ENCODE measurements at regions not wholly inside any gene's neighbourhood (a gene's known extent, or its start where the extent isn't known, plus 50 kb on each side); places are given as distances from the start of the nearest gene placed in this dataset.
"Not testable (repeated sequence)": the region's sequence is repeated elsewhere in the genome, so short reads cannot be mapped to it uniquely, and the experiment has no call there.

GRCh38 chr14:56351861-56352260 is 227.7 kb upstream of the TMEM260 start:
- peaks cover 7% of the 10 kb centered on the region for H3K4me1 ChIP-seq (ENCODE audit: control insufficient read depth, insufficient read depth, low read length, poor library complexity, severe bottlenecking)
- no peaks in the 10 kb centered on the region for H3K36me3 ChIP-seq (ENCODE audit: control insufficient read depth, insufficient read depth, low read length)
- WGBS, 2 experiments (ENCODE audit: insufficient coverage in 2 of 2), result 50 to 56% methylated on average over 2 to 3 of the region's 4 CpGs
- no peaks in the 10 kb centered on the region for H3K9me3 ChIP-seq (ENCODE audit: control insufficient read depth, low read length)
- no peak overlapping the region for H3K4me3 ChIP-seq (ENCODE audit: extremely low read depth, insufficient read depth, low read length, poor library complexity, severe bottlenecking)
- no peak overlapping the region for H3K27ac ChIP-seq (ENCODE audit: low read depth, low read length, severe bottlenecking)

GRCh38 chr14:56352999-56353398 is 226.6 kb upstream of the TMEM260 start:
- H3K9me3 ChIP-seq (ENCODE audit: control insufficient read depth, low read length), result no peaks in the 10 kb centered on the region
- no peaks in the 10 kb centered on the region for H3K36me3 ChIP-seq (ENCODE audit: control insufficient read depth, insufficient read depth, low read length)
- no peak overlapping the region for H3K4me3 ChIP-seq (ENCODE audit: extremely low read depth, insufficient read depth, low read length, poor library complexity, severe bottlenecking)
- H3K4me1 ChIP-seq (ENCODE audit: control insufficient read depth, insufficient read depth, low read length, poor library complexity, severe bottlenecking), result peaks cover 7% of the 10 kb centered on the region
- no peak overlapping the region for H3K27ac ChIP-seq (ENCODE audit: low read depth, low read length, severe bottlenecking)
- WGBS, 2 experiments (ENCODE audit: insufficient coverage in 2 of 2), result 83% methylated on average over 1 of the region's 2 CpGs; no CpG with 5 or more reads in 1 of the 2 experiments

GRCh38 chr14:56357428-56357827 is 222.2 kb upstream of the TMEM260 start:
- Histone ChIP-seq H3K36me3 (ENCODE audit: control insufficient read depth, insufficient read depth, low read length) (no peaks in the 10 kb centered on the region), H3K4me1 (ENCODE audit: control insufficient read depth, insufficient read depth, low read length, poor library complexity, severe bottlenecking) (no peaks in the 10 kb centered on the region), H3K9me3 (ENCODE audit: control insufficient read depth, low read length) (no peaks in the 10 kb centered on the region), H3K4me3 (ENCODE audit: extremely low read depth, insufficient read depth, low read length, poor library complexity, severe bottlenecking) (no peak overlapping the region), H3K27ac (ENCODE audit: low read depth, low read length, severe bottlenecking) (no peak overlapping the region)
- WGBS, 2 experiments (ENCODE audit: insufficient coverage in 2 of 2), result 90 to 91% methylated on average over 7 to 8 of the region's 9 CpGs

GRCh38 chr14:56358275-56358674 is 221.3 kb upstream of the TMEM260 start:
- no peak overlapping the region for H3K4me3 ChIP-seq (ENCODE audit: extremely low read depth, insufficient read depth, low read length, poor library complexity, severe bottlenecking)
- WGBS, 2 experiments (ENCODE audit: insufficient coverage in 2 of 2), result 100% methylated on average over 1 of the region's 2 CpGs; no CpG with 5 or more reads in 1 of the 2 experiments
- no peaks in the 10 kb centered on the region for H3K4me1 ChIP-seq (ENCODE audit: control insufficient read depth, insufficient read depth, low read length, poor library complexity, severe bottlenecking)
- H3K27ac ChIP-seq (ENCODE audit: low read depth, low read length, severe bottlenecking), result no peak overlapping the region
- no peaks in the 10 kb centered on the region for H3K36me3 ChIP-seq (ENCODE audit: control insufficient read depth, insufficient read depth, low read length)
- H3K9me3 ChIP-seq (ENCODE audit: control insufficient read depth, low read length), result no peaks in the 10 kb centered on the region

GRCh38 chr14:56358851-56359614 is 220.6 kb upstream of the TMEM260 start:
- Histone ChIP-seq H3K4me3 (ENCODE audit: extremely low read depth, insufficient read depth, low read length, poor library complexity, severe bottlenecking) (no peak overlapping the region), H3K4me1 (ENCODE audit: control insufficient read depth, insufficient read depth, low read length, poor library complexity, severe bottlenecking) (no peaks in the 10 kb centered on the region), H3K36me3 (ENCODE audit: control insufficient read depth, insufficient read depth, low read length) (no peaks in the 10 kb centered on the region), H3K27ac (ENCODE audit: low read depth, low read length, severe bottlenecking) (no peak overlapping the region), H3K9me3 (ENCODE audit: control insufficient read depth, low read length) (no peaks in the 10 kb centered on the region)
- WGBS, 2 experiments (ENCODE audit: insufficient coverage in 2 of 2), result 90 to 92% methylated on average over 2 to 3 of the region's 7 CpGs

GRCh38 chr14:56365663-56366062 is 213.9 kb upstream of the TMEM260 start:
- not testable (repeated sequence) for H3K4me1 ChIP-seq (ENCODE audit: control insufficient read depth, insufficient read depth, low read length, poor library complexity, severe bottlenecking); H3K27ac ChIP-seq (ENCODE audit: low read depth, low read length, severe bottlenecking); H3K9me3 ChIP-seq (ENCODE audit: control insufficient read depth, low read length); H3K36me3 ChIP-seq (ENCODE audit: control insufficient read depth, insufficient read depth, low read length); H3K4me3 ChIP-seq (ENCODE audit: extremely low read depth, insufficient read depth, low read length, poor library complexity, severe bottlenecking)
- WGBS, 2 experiments (ENCODE audit: insufficient coverage in 2 of 2), result 83% methylated on average over 1 of the region's 1 CpG; no CpG with 5 or more reads in 1 of the 2 experiments

- H3K4me1 ChIP-seq (ENCODE audit: control insufficient read depth, insufficient read depth, low read length, poor library complexity, severe bottlenecking), result no peaks in the 10 kb centered on the region
- no peak overlapping the region for H3K27ac ChIP-seq (ENCODE audit: low read depth, low read length, severe bottlenecking)
- no peak overlapping the region for H3K4me3 ChIP-seq (ENCODE audit: extremely low read depth, insufficient read depth, low read length, poor library complexity, severe bottlenecking)
- WGBS, 2 experiments (ENCODE audit: insufficient coverage in 2 of 2), result 86 to 93% methylated on average over 1 to 2 of the region's 2 CpGs
- H3K36me3 ChIP-seq (ENCODE audit: control insufficient read depth, insufficient read depth, low read length), result no peaks in the 10 kb centered on the region
- peaks cover 4% of the 10 kb centered on the region for H3K9me3 ChIP-seq (ENCODE audit: control insufficient read depth, low read length)
Measured at GRCh38 chr14:56367416-56367815, 212.2 kb upstream of the TMEM260 start.

GRCh38 chr14:56371737-56372136 is 207.9 kb upstream of the TMEM260 start:
- no peaks in the 10 kb centered on the region for H3K36me3 ChIP-seq (ENCODE audit: control insufficient read depth, insufficient read depth, low read length)
- H3K9me3 ChIP-seq (ENCODE audit: control insufficient read depth, low read length), result peaks cover 4% of the 10 kb centered on the region
- 87 to 92% methylated on average over 2 to 3 of the region's 3 CpGs for WGBS, 2 experiments (ENCODE audit: insufficient coverage in 2 of 2)
- H3K4me3 ChIP-seq (ENCODE audit: extremely low read depth, insufficient read depth, low read length, poor library complexity, severe bottlenecking), result no peak overlapping the region
- H3K27ac ChIP-seq (ENCODE audit: low read depth, low read length, severe bottlenecking), result no peak overlapping the region
- no peaks in the 10 kb centered on the region for H3K4me1 ChIP-seq (ENCODE audit: control insufficient read depth, insufficient read depth, low read length, poor library complexity, severe bottlenecking)

- H3K36me3 ChIP-seq (ENCODE audit: control insufficient read depth, insufficient read depth, low read length), result no peaks in the 10 kb centered on the region
- no peak overlapping the region for H3K4me3 ChIP-seq (ENCODE audit: extremely low read depth, insufficient read depth, low read length, poor library complexity, severe bottlenecking)
- WGBS, 2 experiments (ENCODE audit: insufficient coverage in 2 of 2), result 90 to 100% methylated on average over 1 of the region's 1 CpG
- no peak overlapping the region for H3K27ac ChIP-seq (ENCODE audit: low read depth, low read length, severe bottlenecking)
- peaks cover 4% of the 10 kb centered on the region for H3K9me3 ChIP-seq (ENCODE audit: control insufficient read depth, low read length)
- H3K4me1 ChIP-seq (ENCODE audit: control insufficient read depth, insufficient read depth, low read length, poor library complexity, severe bottlenecking), result no peaks in the 10 kb centered on the region
Measured at GRCh38 chr14:56374421-56374820, 205.2 kb upstream of the TMEM260 start.

GRCh38 chr14:56378046-56378445 is 201.6 kb upstream of the TMEM260 start:
- WGBS, 2 experiments (ENCODE audit: insufficient coverage in 2 of 2), result 86 to 90% methylated on average over 1 to 2 of the region's 4 CpGs
- no peak overlapping the region for H3K4me3 ChIP-seq (ENCODE audit: extremely low read depth, insufficient read depth, low read length, poor library complexity, severe bottlenecking)

GRCh38 chr14:56378475-56378877 is 201.1 kb upstream of the TMEM260 start:
- H3K36me3 ChIP-seq (ENCODE audit: control insufficient read depth, insufficient read depth, low read length), result no peaks in the 10 kb centered on the region
- no peaks in the 10 kb centered on the region for H3K4me1 ChIP-seq (ENCODE audit: control insufficient read depth, insufficient read depth, low read length, poor library complexity, severe bottlenecking)
- 90 to 100% methylated on average over 1 of the region's 2 CpGs for WGBS, 2 experiments (ENCODE audit: insufficient coverage in 2 of 2)
- no peak overlapping the region for H3K27ac ChIP-seq (ENCODE audit: low read depth, low read length, severe bottlenecking)
- H3K9me3 ChIP-seq (ENCODE audit: control insufficient read depth, low read length), result no peaks in the 10 kb centered on the region
- H3K4me3 ChIP-seq (ENCODE audit: extremely low read depth, insufficient read depth, low read length, poor library complexity, severe bottlenecking), result no peak overlapping the region

More at GRCh38 chr14:56378046-56378445, 201.6 kb upstream of the TMEM260 start:
- H3K4me1 ChIP-seq (ENCODE audit: control insufficient read depth, insufficient read depth, low read length, poor library complexity, severe bottlenecking), result no peaks in the 10 kb centered on the region
- no peaks in the 10 kb centered on the region for H3K36me3 ChIP-seq (ENCODE audit: control insufficient read depth, insufficient read depth, low read length)
- H3K9me3 ChIP-seq (ENCODE audit: control insufficient read depth, low read length), result no peaks in the 10 kb centered on the region
- no peak overlapping the region for H3K27ac ChIP-seq (ENCODE audit: low read depth, low read length, severe bottlenecking)

All from mesodermal cell (in vitro differentiated cells).